ENCODE measurements at regions not wholly inside any gene's neighbourhood (a gene's known extent, or its start where the extent isn't known, plus 50 kb on each side); places are given as distances from the start of the nearest gene placed in this dataset.

GRCh38 chr4:52317361-52317879, 266.3 kb downstream of the SPATA18 start:
- Histone ChIP-seq H3K4me3 (no peak overlapping the region), H3K9me3 (no peaks in the 10 kb centered on the region), H3K27me3 (peaks cover 0 to 4% (median 0%) of the 10 kb centered on the region in 3 donors), H3K36me3 (no peaks in the 10 kb centered on the region), H3K4me1 (no peaks in the 10 kb centered on the region), H3K27ac (no peak overlapping the region)
- no peak for DNase-seq
- in situ Hi-C loops (cut with MboI; ENCODE audit: low sequenced_read_pairs in 4 of 4) = no loop called here
- intact Hi-C loops (cut with DNase I; ENCODE audit: low total_unique reads) = no loop called here
- TF ChIP-seq POLR2A (IDR thresholded peaks at IDR 0.05) = no peak
- TF ChIP-seq, protein P1, sequence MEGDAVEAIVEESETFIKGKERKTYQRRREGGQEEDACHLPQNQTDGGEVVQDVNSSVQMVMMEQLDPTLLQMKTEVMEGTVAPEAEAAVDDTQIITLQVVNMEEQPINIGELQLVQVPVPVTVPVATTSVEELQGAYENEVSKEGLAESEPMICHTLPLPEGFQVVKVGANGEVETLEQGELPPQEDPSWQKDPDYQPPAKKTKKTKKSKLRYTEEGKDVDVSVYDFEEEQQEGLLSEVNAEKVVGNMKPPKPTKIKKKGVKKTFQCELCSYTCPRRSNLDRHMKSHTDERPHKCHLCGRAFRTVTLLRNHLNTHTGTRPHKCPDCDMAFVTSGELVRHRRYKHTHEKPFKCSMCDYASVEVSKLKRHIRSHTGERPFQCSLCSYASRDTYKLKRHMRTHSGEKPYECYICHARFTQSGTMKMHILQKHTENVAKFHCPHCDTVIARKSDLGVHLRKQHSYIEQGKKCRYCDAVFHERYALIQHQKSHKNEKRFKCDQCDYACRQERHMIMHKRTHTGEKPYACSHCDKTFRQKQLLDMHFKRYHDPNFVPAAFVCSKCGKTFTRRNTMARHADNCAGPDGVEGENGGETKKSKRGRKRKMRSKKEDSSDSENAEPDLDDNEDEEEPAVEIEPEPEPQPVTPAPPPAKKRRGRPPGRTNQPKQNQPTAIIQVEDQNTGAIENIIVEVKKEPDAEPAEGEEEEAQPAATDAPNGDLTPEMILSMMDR (IDR thresholded peaks at IDR 0.05 in 4 of 5, conservative IDR thresholded peaks at IDR 0.05 in 1 of 5) = no peak
- ATAC-seq = no peak

GRCh38 chr4:52317981-52318380, 266.9 kb downstream of the SPATA18 start:
- Histone ChIP-seq H3K36me3 (no peaks in the 10 kb centered on the region), H3K27ac (no peak overlapping the region), H3K4me3 (no peak overlapping the region), H3K27me3 (peaks cover 0 to 2% (median 0%) of the 10 kb centered on the region in 3 donors), H3K9me3 (no peaks in the 10 kb centered on the region), H3K4me1 (no peaks in the 10 kb centered on the region)
- DNase-seq (no peak), ATAC-seq (no peak)
- in situ Hi-C loops (cut with MboI; ENCODE audit: low sequenced_read_pairs in 4 of 4) (no loop called here), intact Hi-C loops (cut with DNase I; ENCODE audit: low total_unique reads) (no loop called here)
- TF ChIP-seq POLR2A (IDR thresholded peaks at IDR 0.05) = no peak
- TF ChIP-seq, protein P1 (IDR thresholded peaks at IDR 0.05 in 4 of 5, conservative IDR thresholded peaks at IDR 0.05 in 1 of 5) = no peak

DNA sequence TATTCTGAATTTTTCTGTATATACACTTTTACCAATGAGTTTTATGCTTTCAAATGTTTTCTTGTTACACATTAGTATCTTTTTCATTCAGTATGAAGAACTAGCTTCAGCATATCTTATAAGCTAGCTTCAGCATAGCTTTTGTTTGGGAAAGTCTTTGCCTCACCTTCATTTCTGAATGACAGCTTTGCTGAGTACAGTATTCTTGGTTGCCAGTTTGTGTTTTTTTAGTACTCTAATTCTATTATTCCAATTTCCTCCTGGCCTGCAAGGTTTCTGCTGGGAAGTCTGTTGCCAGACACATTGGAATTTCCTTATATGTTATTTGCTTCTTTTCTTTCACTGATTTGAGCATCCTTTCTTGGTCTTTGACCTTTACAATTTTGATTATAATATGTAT, 278.8 kb downstream of the SPATA18 start:
- TF ChIP-seq POLR2A (IDR thresholded peaks at IDR 0.05) = no peak
- TF ChIP-seq, protein P1 (IDR thresholded peaks at IDR 0.05 in 4 of 5, conservative IDR thresholded peaks at IDR 0.05 in 1 of 5) = no peak
- intact Hi-C loops (cut with DNase I; ENCODE audit: low total_unique reads) = no loop called here

GRCh38 chr4:52343595-52343994, 292.5 kb downstream of the SPATA18 start:
- TF ChIP-seq, protein P1 (IDR thresholded peaks at IDR 0.05 in 4 of 5, conservative IDR thresholded peaks at IDR 0.05 in 1 of 5) = no peak
- TF ChIP-seq POLR2A (IDR thresholded peaks at IDR 0.05) = no peak
- H3K27me3 ChIP-seq = no peaks in the 10 kb centered on the region

More for the DNA sequence above, 278.8 kb downstream of the SPATA18 start:
- Histone ChIP-seq H3K36me3 (no peaks in the 10 kb centered on the region), H3K27me3 (no peaks in the 10 kb centered on the region), H3K4me3 (no peak overlapping the region), H3K4me1 (no peaks in the 10 kb centered on the region), H3K9me3 (peaks cover 0 to 10% (median 0%) of the 10 kb centered on the region in 3 donors), H3K27ac (no peak overlapping the region)
- DNase-seq = no peak
- in situ Hi-C loops (cut with MboI; ENCODE audit: low sequenced_read_pairs in 4 of 4) = no loop called here
- no peak for ATAC-seq

GRCh38 chr4:52350926-52351325, 299.8 kb downstream of the SPATA18 start:
- no peaks in the 10 kb centered on the region for H3K4me1 ChIP-seq
- DNase-seq (no peak), ATAC-seq (no peak)
- in situ Hi-C loops (cut with MboI; ENCODE audit: low sequenced_read_pairs in 4 of 4) = no loop called here
- H3K36me3 ChIP-seq = no peaks in the 10 kb centered on the region
- no peaks in the 10 kb centered on the region for H3K9me3 ChIP-seq
- intact Hi-C loops (cut with DNase I; ENCODE audit: low total_unique reads) = no loop called here
- TF ChIP-seq, protein P1 (IDR thresholded peaks at IDR 0.05 in 4 of 5, conservative IDR thresholded peaks at IDR 0.05 in 1 of 5) = no peak
- no peak for TF ChIP-seq POLR2A (IDR thresholded peaks at IDR 0.05)
- no peaks in the 10 kb centered on the region for H3K27me3 ChIP-seq
- no peak overlapping the region for H3K4me3 ChIP-seq
- no peak overlapping the region for H3K27ac ChIP-seq

More at GRCh38 chr4:52343595-52343994, 292.5 kb downstream of the SPATA18 start:
- Histone ChIP-seq H3K4me1 (no peaks in the 10 kb centered on the region), H3K27ac (no peak overlapping the region), H3K4me3 (no peak overlapping the region), H3K9me3 (no peaks in the 10 kb centered on the region), H3K36me3 (no peaks in the 10 kb centered on the region)
- intact Hi-C loops (cut with DNase I; ENCODE audit: low total_unique reads) (no loop called here), in situ Hi-C loops (cut with MboI; ENCODE audit: low sequenced_read_pairs in 4 of 4) (no loop called here)
- DNase-seq = no peak
- ATAC-seq = no peak
